RWPE1 (cell line): ENCODE measurements at regions not wholly inside any gene's neighbourhood (a gene's known extent, or its start where the extent isn't known, plus 50 kb on each side); places are given as distances from the start of the nearest gene placed in this dataset.

ENCODE experiments used
- CTCF ChIA-PET: fragments of 350-600 bp; sonication (Branson Sonifier 250); formaldehyde crosslinking; extraction: SDS; loops from one replicate; lab custom pipeline; 2021; lab: Yijun Ruan, JAX
- POLR2A ChIA-PET: fragments of 400-600 bp; formaldehyde crosslinking; extraction: SDS; loops from one replicate; lab custom pipeline; 2020; ENCODE audit warnings: antibody characterized with exemption; ENCODE audit not compliant: low non-redundant PET; lab: Yijun Ruan, JAX
- DNase-seq: peaks from one replicate; pipeline ENCODE4 v3.0.0; 2012; ENCODE audit warnings: low spot score
- H3K27ac ChIP-seq: fragments of 450-650 bp; 2 replicates; pipeline ENCODE4 v1.5.1; 2017
- CTCF ChIP-seq: fragments of 450-650 bp; conservative IDR thresholded peaks from 2 replicates; pipeline ENCODE4 v1.5.1; 2017; ENCODE audit warnings: low read depth, mild to moderate bottlenecking

- ChIA-PET CTCF (interaction anchor here (0.6 kb wide), 1 partner anchor 231 kb away, joined by 3 read pairs; no protein-coding TSS in a partner anchor), POLR2A (no interaction called here)
- H3K27ac ChIP-seq: no peak overlapping the region
- DNase-seq: no peak
- TF ChIP-seq CTCF: no peak
These were observed 390.0 kb downstream of the PLK2 start for GRCh38 chr5:58069846-58070245.

- TF ChIP-seq CTCF: no peak
- no peak for DNase-seq
- ChIA-PET POLR2A (no interaction called here), CTCF (interaction anchor here (0.6 kb wide), 1 partner anchor 231 kb away, joined by 3 read pairs; no protein-coding TSS in a partner anchor)
- H3K27ac ChIP-seq: no peak overlapping the region
These were observed 390.7 kb downstream of the PLK2 start for GRCh38 chr5:58069016-58069705.

DNA sequence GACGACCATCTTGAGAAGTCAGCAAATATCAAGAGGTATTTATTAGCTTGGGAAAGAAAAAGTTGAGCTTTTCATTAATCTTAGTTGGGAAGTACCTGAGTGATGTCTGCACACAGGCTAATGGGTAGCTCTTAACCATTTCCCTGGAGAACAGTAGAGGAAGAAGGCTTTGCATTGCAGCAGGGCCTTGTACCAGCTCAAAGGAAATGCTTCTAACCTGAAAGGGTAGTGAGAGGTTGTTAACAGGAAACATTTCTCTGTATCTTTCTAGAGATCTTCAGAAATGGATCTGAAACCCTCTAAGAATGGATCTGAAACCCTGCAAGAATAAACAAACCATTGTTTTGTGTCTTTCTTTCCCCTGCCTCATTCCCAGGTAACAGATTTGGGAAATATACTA, 393.3 kb downstream of the PLK2 start:
- POLR2A ChIA-PET: no interaction called here
- CTCF ChIA-PET: interaction anchor here (0.6 kb wide), 1 partner anchor 12 kb away, joined by 3 read pairs; no protein-coding TSS in a partner anchor
- TF ChIP-seq CTCF: no peak

DNA sequence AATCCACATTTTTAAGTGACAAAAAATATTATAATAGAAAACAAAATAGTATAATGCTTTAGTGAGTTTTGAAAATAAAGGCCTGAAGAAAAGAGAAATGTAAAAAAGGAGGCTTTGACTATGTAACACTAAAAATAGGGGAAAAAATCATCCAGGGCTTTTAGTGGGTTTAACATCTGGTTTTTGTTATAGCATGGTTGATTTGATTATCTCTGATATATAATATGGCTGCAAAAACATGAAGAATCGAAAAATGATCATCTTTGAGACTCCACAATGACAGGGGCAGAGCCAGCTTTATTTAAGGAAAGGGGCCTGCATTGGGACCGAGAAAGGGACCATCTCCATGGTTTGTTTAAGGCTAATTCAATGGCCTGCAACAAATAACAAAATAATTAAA, 393.8 kb downstream of the PLK2 start:
- no peak overlapping the region for H3K27ac ChIP-seq
- ChIA-PET POLR2A (no interaction called here), CTCF (interaction anchor here (0.6 kb wide), 1 partner anchor 13 kb away, joined by 3 read pairs; no protein-coding TSS in a partner anchor)
- no peak for TF ChIP-seq CTCF
- no peak for DNase-seq

More for the DNA sequence above, 393.3 kb downstream of the PLK2 start:
- no peak for DNase-seq
- no peak overlapping the region for H3K27ac ChIP-seq

DNA sequence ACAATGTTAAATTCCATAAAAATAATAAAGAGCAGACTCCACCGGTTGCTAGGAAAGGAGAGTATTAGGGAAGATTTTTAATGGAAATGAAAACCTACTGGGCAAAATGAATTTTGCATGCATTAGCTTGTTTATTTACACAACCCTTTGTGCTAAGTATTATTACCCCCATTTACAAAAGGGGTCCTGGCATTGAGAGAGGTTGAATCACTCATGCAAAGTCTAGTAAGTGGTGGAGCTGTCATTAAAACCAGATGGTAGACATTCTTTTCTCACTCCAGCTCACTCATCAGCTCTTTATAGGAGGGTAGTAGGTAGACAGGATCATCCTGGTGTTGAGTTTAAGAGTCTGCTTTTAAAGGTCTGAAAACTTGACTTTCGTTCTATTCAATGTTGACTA, 395.1 kb downstream of the PLK2 start:
- ChIA-PET POLR2A (no interaction called here), CTCF (no interaction called here)
- DNase-seq: no peak
- no peak for TF ChIP-seq CTCF
- no peak overlapping the region for H3K27ac ChIP-seq

GRCh38 chr5:58060996-58061395, 398.9 kb downstream of the PLK2 start:
- ChIA-PET POLR2A (no interaction called here), CTCF (interaction anchor here (0.6 to 0.8 kb wide), 2 partner anchors 37 to 38 kb away, joined by 3 read pairs; no protein-coding TSS in a partner anchor)
- TF ChIP-seq CTCF: no peak
- no peak for DNase-seq
- H3K27ac ChIP-seq: no peak overlapping the region
